T-helper 1 cell treated with Interleukin-12 subunit alpha and Interleukin-12 subunit beta and Interleukin-4 antibody, amounts not matched to agents 30 μg/mL and 1 μg/mL, for 36 hours (primary cell): ENCODE measurements at regions not wholly inside any gene's neighbourhood (a gene's known extent, or its start where the extent isn't known, plus 50 kb on each side); places are given as distances from the start of the nearest gene placed in this dataset.

ENCODE experiments used
- H3K27ac Mint-ChIP-seq: one replicate; pipeline ENCODE4 v1.8.0; 2021; ENCODE audit warnings: mild to moderate bottlenecking, mixed read lengths
- H3K27me3 Mint-ChIP-seq: one replicate; pipeline ENCODE4 v1.8.0; 2021; ENCODE audit warnings: low read depth, mixed read lengths
- H3K36me3 Mint-ChIP-seq: one replicate; pipeline ENCODE4 v1.8.0; 2021; ENCODE audit warnings: low read depth, mixed read lengths
- H3K4me1 Mint-ChIP-seq: one replicate; pipeline ENCODE4 v1.8.0; 2021; ENCODE audit warnings: low read depth, mixed read lengths
- H3K4me3 Mint-ChIP-seq: one replicate; pipeline ENCODE4 v1.8.0; 2021; ENCODE audit warnings: mild to moderate bottlenecking, moderate library complexity, mixed read lengths
- H3K9me3 Mint-ChIP-seq: one replicate; pipeline ENCODE4 v1.8.0; 2021; ENCODE audit warnings: mixed read lengths

- Mint-ChIP-seq H3K4me3 (no peak overlapping the region), H3K27ac (no peak overlapping the region), H3K36me3 (no peaks in the 10 kb centered on the region), H3K27me3 (peaks cover 32% of the 10 kb centered on the region), H3K4me1 (peaks cover 16% of the 10 kb centered on the region), H3K9me3 (no peaks in the 10 kb centered on the region)
These were observed 97.2 kb downstream of the TRIM36 start for GRCh38 chr5:115072266-115073064.

GRCh38 chr5:115070737-115071136 lies 99.0 kb downstream of the TRIM36 start:
- H3K27ac Mint-ChIP-seq, result peak overlapping the region; percentile 18
- no peaks in the 10 kb centered on the region for H3K36me3 Mint-ChIP-seq
- H3K4me3 Mint-ChIP-seq, result no peak overlapping the region
- H3K9me3 Mint-ChIP-seq, result no peaks in the 10 kb centered on the region
- H3K27me3 Mint-ChIP-seq, result peaks cover 38% of the 10 kb centered on the region
- H3K4me1 Mint-ChIP-seq, result peaks cover 16% of the 10 kb centered on the region

- peaks cover 31% of the 10 kb centered on the region for H3K27me3 Mint-ChIP-seq
- no peaks in the 10 kb centered on the region for H3K36me3 Mint-ChIP-seq
- H3K9me3 Mint-ChIP-seq, result no peaks in the 10 kb centered on the region
- H3K27ac Mint-ChIP-seq, result no peak overlapping the region
- H3K4me3 Mint-ChIP-seq, result no peak overlapping the region
- peaks cover 16% of the 10 kb centered on the region for H3K4me1 Mint-ChIP-seq
These were observed 100.4 kb downstream of the TRIM36 start for GRCh38 chr5:115069087-115069968.

GRCh38 chr5:115068239-115069086 lies 101.2 kb downstream of the TRIM36 start:
- Mint-ChIP-seq H3K4me3 (no peak overlapping the region), H3K27me3 (peaks cover 25% of the 10 kb centered on the region), H3K9me3 (no peaks in the 10 kb centered on the region), H3K27ac (no peak overlapping the region), H3K4me1 (peaks cover 16% of the 10 kb centered on the region), H3K36me3 (no peaks in the 10 kb centered on the region)

- Mint-ChIP-seq H3K27me3 (peaks cover 7% of the 10 kb centered on the region), H3K36me3 (no peaks in the 10 kb centered on the region), H3K4me3 (no peak overlapping the region), H3K27ac (no peak overlapping the region), H3K9me3 (no peaks in the 10 kb centered on the region), H3K4me1 (peaks cover 7% of the 10 kb centered on the region)
These were observed 105.3 kb downstream of the TRIM36 start for GRCh38 chr5:115064380-115064779.

GRCh38 chr5:115054387-115054951 lies 115.2 kb downstream of the TRIM36 start:
- Mint-ChIP-seq H3K4me1 (no peaks in the 10 kb centered on the region), H3K27ac (no peak overlapping the region), H3K27me3 (no peaks in the 10 kb centered on the region), H3K9me3 (no peaks in the 10 kb centered on the region), H3K4me3 (no peak overlapping the region), H3K36me3 (no peaks in the 10 kb centered on the region)

GRCh38 chr5:115052948-115053347 lies 116.8 kb downstream of the TRIM36 start:
- H3K4me1 Mint-ChIP-seq, result no peaks in the 10 kb centered on the region
- no peak overlapping the region for H3K27ac Mint-ChIP-seq
- no peaks in the 10 kb centered on the region for H3K9me3 Mint-ChIP-seq
- no peaks in the 10 kb centered on the region for H3K27me3 Mint-ChIP-seq
- H3K36me3 Mint-ChIP-seq, result no peaks in the 10 kb centered on the region
- H3K4me3 Mint-ChIP-seq, result no peak overlapping the region

- Mint-ChIP-seq H3K4me3 (no peak overlapping the region), H3K9me3 (no peaks in the 10 kb centered on the region), H3K36me3 (no peaks in the 10 kb centered on the region), H3K27ac (no peak overlapping the region), H3K27me3 (no peaks in the 10 kb centered on the region), H3K4me1 (no peaks in the 10 kb centered on the region)
These were observed 118.8 kb downstream of the TRIM36 start for GRCh38 chr5:115050866-115051265.

GRCh38 chr5:115033861-115034260 lies 135.8 kb downstream of the TRIM36 start:
- Mint-ChIP-seq H3K4me1 (no peaks in the 10 kb centered on the region), H3K27me3 (no peaks in the 10 kb centered on the region), H3K36me3 (no peaks in the 10 kb centered on the region), H3K4me3 (no peak overlapping the region), H3K9me3 (peaks cover 21% of the 10 kb centered on the region), H3K27ac (no peak overlapping the region)

GRCh38 chr5:115028557-115028956 lies 141.2 kb downstream of the TRIM36 start:
- Mint-ChIP-seq H3K4me3 (no peak overlapping the region), H3K27me3 (no peaks in the 10 kb centered on the region), H3K27ac (no peak overlapping the region), H3K4me1 (no peaks in the 10 kb centered on the region), H3K9me3 (peaks cover 5% of the 10 kb centered on the region), H3K36me3 (no peaks in the 10 kb centered on the region)

- no peaks in the 10 kb centered on the region for H3K4me1 Mint-ChIP-seq
- no peaks in the 10 kb centered on the region for H3K36me3 Mint-ChIP-seq
- no peaks in the 10 kb centered on the region for H3K27me3 Mint-ChIP-seq
- no peak overlapping the region for H3K27ac Mint-ChIP-seq
- H3K4me3 Mint-ChIP-seq, result no peak overlapping the region
- no peaks in the 10 kb centered on the region for H3K9me3 Mint-ChIP-seq
These were observed 144.8 kb downstream of the TRIM36 start for GRCh38 chr5:115024922-115025321.

GRCh38 chr5:115022303-115022702 lies 147.4 kb downstream of the TRIM36 start:
- no peaks in the 10 kb centered on the region for H3K4me1 Mint-ChIP-seq
- H3K9me3 Mint-ChIP-seq, result no peaks in the 10 kb centered on the region
- H3K27ac Mint-ChIP-seq, result no peak overlapping the region
- no peaks in the 10 kb centered on the region for H3K27me3 Mint-ChIP-seq
- no peaks in the 10 kb centered on the region for H3K36me3 Mint-ChIP-seq
- no peak overlapping the region for H3K4me3 Mint-ChIP-seq

GRCh38 chr5:115016646-115017045 lies 153.1 kb downstream of the TRIM36 start:
- no peaks in the 10 kb centered on the region for H3K36me3 Mint-ChIP-seq
- H3K9me3 Mint-ChIP-seq, result no peaks in the 10 kb centered on the region
- no peak overlapping the region for H3K4me3 Mint-ChIP-seq
- no peak overlapping the region for H3K27ac Mint-ChIP-seq
- H3K4me1 Mint-ChIP-seq, result no peaks in the 10 kb centered on the region
- H3K27me3 Mint-ChIP-seq, result no peaks in the 10 kb centered on the region

- Mint-ChIP-seq H3K4me3 (no peak overlapping the region), H3K27ac (no peak overlapping the region), H3K4me1 (no peaks in the 10 kb centered on the region), H3K27me3 (no peaks in the 10 kb centered on the region), H3K9me3 (no peaks in the 10 kb centered on the region), H3K36me3 (no peaks in the 10 kb centered on the region)
These were observed 170.5 kb downstream of the TRIM36 start for GRCh38 chr5:114999176-114999575.
